PC-9 (cell line): ENCODE measurements at regions not wholly inside any gene's neighbourhood (a gene's known extent, or its start where the extent isn't known, plus 50 kb on each side); places are given as distances from the start of the nearest gene placed in this dataset.

Experiments
- CTCF ChIP-seq: fragments of 200-600 bp; sonication (generic); conservative IDR thresholded peaks from 2 replicates; pipeline ENCODE4 v1.6.1; 2017; ENCODE audit warnings: mixed run types, antibody characterized with exemption, mild to moderate bottlenecking, moderate library complexity
- EZH2 ChIP-seq: fragments of 200-600 bp; sonication (generic); IDR thresholded peaks from 2 replicates; pipeline ENCODE4 v1.8.0; 2017; ENCODE audit warnings: antibody characterized with exemption, low read depth

DNA sequence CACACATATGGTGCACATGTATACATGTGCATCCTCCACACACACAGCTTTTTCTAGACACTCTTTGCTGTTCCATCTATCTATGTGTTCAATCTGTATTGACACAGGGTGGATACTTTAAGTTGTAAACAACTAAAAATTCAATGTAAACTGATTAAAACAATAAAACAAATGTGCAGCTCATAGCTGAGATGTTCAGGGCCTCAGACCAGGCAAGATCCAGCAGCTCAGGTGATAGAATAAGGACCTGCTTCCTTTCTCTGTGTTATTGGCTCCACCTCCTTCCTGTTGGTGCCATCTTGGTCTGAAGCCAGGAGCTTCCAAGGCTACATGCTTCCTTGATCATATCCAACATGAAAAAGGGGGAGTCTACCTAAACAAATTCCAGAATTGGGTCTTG, 158.1 kb upstream of the RFLNA start:
- TF ChIP-seq CTCF = no peak
- TF ChIP-seq EZH2 = no peak
